Small intestine (tissue), 7 donors: ENCODE measurements at regions not wholly inside any gene's neighbourhood (a gene's known extent, or its start where the extent isn't known, plus 50 kb on each side); places are given as distances from the start of the nearest gene placed in this dataset.

Source experiments
- DNase-seq, 2 donors: peaks; one replicate each; pipeline versions ENCODE4 v3.0.0 to v3.0.0-alpha.2; 2013
- FAIRE-seq: peaks from 2 replicates; lab custom pipeline; 2012; peaks lifted over from hg19 to GRCh38; lab: Jason Lieb, UNC
- H3K27ac ChIP-seq, 3 donors: one replicate each; pipeline ENCODE4 v1.5.1; 2013; ENCODE audit warnings: low read length in 2 of 3, mild to moderate bottlenecking in 2 of 3, control low read depth in 1 of 3, inconsistent platforms in 1 of 3, low read depth in 1 of 3, moderate library complexity in 1 of 3
- H3K27me3 ChIP-seq, 3 donors: one replicate each; pipeline ENCODE4 v1.6.1; 2013; ENCODE audit warnings: low read length in 3 of 3, inconsistent platforms in 1 of 3; ENCODE audit not compliant: control insufficient read depth in 3 of 3, insufficient read depth in 3 of 3
- H3K36me3 ChIP-seq, 3 donors: one replicate each; pipeline ENCODE4 v1.6.1; 2013; ENCODE audit warnings: low read length in 3 of 3, inconsistent platforms in 1 of 3, low read depth in 1 of 3, mild to moderate bottlenecking in 1 of 3, moderate library complexity in 1 of 3; ENCODE audit not compliant: control insufficient read depth in 3 of 3, insufficient read depth in 2 of 3
- H3K4me1 ChIP-seq, 3 donors: one replicate each; pipeline ENCODE4 v1.6.1; 2013; ENCODE audit warnings: low read length in 2 of 3, inconsistent platforms in 1 of 3, low read depth in 1 of 3, mild to moderate bottlenecking in 1 of 3, moderate library complexity in 1 of 3; ENCODE audit not compliant: control insufficient read depth in 3 of 3, insufficient read depth in 2 of 3
- H3K4me3 ChIP-seq, 3 donors: one replicate each; pipeline ENCODE4 v1.5.1; 2013; ENCODE audit warnings: low read length in 3 of 3, control low read depth in 1 of 3, inconsistent platforms in 1 of 3, low read depth in 1 of 3, mild to moderate bottlenecking in 1 of 3, moderate library complexity in 1 of 3
- H3K9me3 ChIP-seq, 2 donors: one replicate each; pipeline ENCODE4 v1.6.1; 2013; ENCODE audit warnings: low read depth in 1 of 2, low read length in 1 of 2; ENCODE audit not compliant: control insufficient read depth in 2 of 2, insufficient read depth in 1 of 2
- WGBS, 3 donors: extraction: QIAGEN DNeasy Blood & Tissue Kit; methylation state at CpG; one replicate each; pipeline ENCODE4 v1.1.7; 2013; 5-methylcytosine and 5-hydroxymethylcytosine counted together
- donor health status: healthy with polysubstance abuse.
- donor health status: control.
- donor health status: control.
- donor health status: Bipolar disorder and iron deficiency.
- donor health status: healthy.

GRCh38 chr4:10949039-10949733 is 264.6 kb upstream of the CLNK start:
- Histone ChIP-seq H3K27me3 (no peaks in the 10 kb centered on the region), H3K4me1 (no peaks in the 10 kb centered on the region), H3K36me3 (no peaks in the 10 kb centered on the region), H3K4me3 (no peak overlapping the region), H3K27ac (no peak overlapping the region), H3K9me3 (peaks cover 0 to 2% of the 10 kb centered on the region in 2 donors)
- no peak for FAIRE-seq
- DNase-seq = no peak
- 79 to 83% (median 80%) methylated on average over 6 of the region's 6 CpGs for WGBS, 3 donors

GRCh38 chr4:10947898-10948297 is 263.3 kb upstream of the CLNK start:
- Histone ChIP-seq H3K36me3 (no peaks in the 10 kb centered on the region), H3K9me3 (peaks cover 0 to 2% of the 10 kb centered on the region in 2 donors), H3K4me1 (no peaks in the 10 kb centered on the region), H3K4me3 (no peak overlapping the region), H3K27ac (no peak overlapping the region), H3K27me3 (no peaks in the 10 kb centered on the region)
- WGBS, 3 donors = 68 to 92% (median 77%) methylated on average over 4 of the region's 4 CpGs
- DNase-seq (no peak), FAIRE-seq (no peak)

GRCh38 chr4:10944321-10944720 is 259.8 kb upstream of the CLNK start:
- Histone ChIP-seq H3K27me3 (no peaks in the 10 kb centered on the region), H3K27ac (no peak overlapping the region), H3K9me3 (peaks cover 0 to 9% of the 10 kb centered on the region in 2 donors), H3K36me3 (no peaks in the 10 kb centered on the region), H3K4me1 (no peaks in the 10 kb centered on the region), H3K4me3 (no peak overlapping the region)
- DNase-seq (no peak), FAIRE-seq (no peak)
- 21 to 59% (median 25%) methylated on average over 1 of the region's 1 CpG for WGBS, 3 donors

DNA sequence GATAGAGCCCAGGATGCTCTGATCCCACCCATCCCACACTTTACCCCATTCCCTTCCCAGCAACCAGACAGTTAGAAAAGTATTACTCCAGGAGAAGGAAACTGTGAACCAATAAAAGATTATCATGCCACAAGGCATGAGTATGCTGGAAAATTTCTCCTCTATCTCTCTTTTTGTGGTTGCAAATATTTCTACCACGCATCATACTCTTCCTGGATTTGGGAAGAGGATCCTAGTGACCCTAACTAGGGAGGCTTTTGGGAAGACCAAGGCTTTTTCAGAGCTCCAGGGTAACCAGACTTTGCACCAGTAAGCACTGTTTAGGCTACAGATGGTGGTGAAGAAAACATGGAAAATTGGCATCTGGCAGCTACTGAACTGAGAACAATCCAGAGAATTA is 257.6 kb upstream of the CLNK start:
- Histone ChIP-seq H3K27ac (no peak overlapping the region), H3K36me3 (no peaks in the 10 kb centered on the region), H3K27me3 (no peaks in the 10 kb centered on the region), H3K4me3 (no peak overlapping the region), H3K9me3 (peaks cover 0 to 7% of the 10 kb centered on the region in 2 donors), H3K4me1 (no peaks in the 10 kb centered on the region)
- FAIRE-seq = no peak
- WGBS, 3 donors = 82 to 87% (median 85%) methylated on average over 1 of the region's 1 CpG
- DNase-seq = no peak

DNA sequence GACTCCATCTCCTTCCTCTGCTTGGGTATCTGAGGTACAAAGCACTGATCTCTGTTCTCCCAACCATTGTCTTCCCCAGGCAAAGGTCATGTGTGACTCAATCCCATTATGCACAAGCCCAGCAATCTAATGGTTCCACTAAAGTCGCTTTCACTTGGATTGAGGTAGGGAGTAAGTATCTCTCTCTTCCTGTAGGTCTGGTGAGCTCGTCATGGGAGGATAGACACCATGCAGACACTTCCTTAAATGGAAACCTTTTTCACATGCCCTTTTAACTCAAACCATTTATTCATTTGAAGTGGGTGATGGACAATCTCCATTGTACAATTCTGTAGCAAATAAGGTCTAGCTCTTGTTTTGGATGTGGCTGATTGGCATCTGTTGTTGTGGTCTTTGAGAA is 245.2 kb upstream of the CLNK start:
- DNase-seq = no peak
- no peak overlapping the region for H3K27ac ChIP-seq
- 72 to 81% (median 73%) methylated on average over 2 of the region's 2 CpGs for WGBS, 3 donors
- no peaks in the 10 kb centered on the region for H3K27me3 ChIP-seq
- no peak overlapping the region for H3K4me3 ChIP-seq
- H3K36me3 ChIP-seq = no peaks in the 10 kb centered on the region
- H3K9me3 ChIP-seq = no peaks in the 10 kb centered on the region
- no peaks in the 10 kb centered on the region for H3K4me1 ChIP-seq
- no peak for FAIRE-seq

DNA sequence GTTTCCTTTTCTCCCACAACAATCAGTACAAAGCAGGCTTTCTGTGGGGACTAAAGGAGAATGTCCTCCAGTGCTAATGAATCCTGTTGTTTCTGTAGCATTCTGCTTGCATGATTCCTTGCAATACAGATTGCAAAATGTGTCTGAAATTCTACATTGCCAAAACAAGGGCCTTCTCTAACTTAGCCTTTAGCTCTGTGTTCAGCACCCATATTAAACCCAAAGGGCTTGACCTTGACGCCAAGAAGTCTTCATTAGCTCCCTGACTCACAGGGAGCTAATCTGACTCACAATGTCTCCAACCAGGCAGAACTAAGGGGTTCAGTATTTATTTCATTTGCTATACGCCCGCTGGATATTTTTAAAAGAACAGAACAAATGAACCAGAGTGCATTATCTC is 241.4 kb upstream of the CLNK start:
- 86 to 91% (median 90%) methylated on average over 3 of the region's 3 CpGs for WGBS, 3 donors
- DNase-seq (no peak), FAIRE-seq (no peak)
- Histone ChIP-seq H3K36me3 (no peaks in the 10 kb centered on the region), H3K27ac (no peak overlapping the region), H3K4me1 (no peaks in the 10 kb centered on the region), H3K4me3 (no peak overlapping the region), H3K9me3 (no peaks in the 10 kb centered on the region), H3K27me3 (no peaks in the 10 kb centered on the region)

DNA sequence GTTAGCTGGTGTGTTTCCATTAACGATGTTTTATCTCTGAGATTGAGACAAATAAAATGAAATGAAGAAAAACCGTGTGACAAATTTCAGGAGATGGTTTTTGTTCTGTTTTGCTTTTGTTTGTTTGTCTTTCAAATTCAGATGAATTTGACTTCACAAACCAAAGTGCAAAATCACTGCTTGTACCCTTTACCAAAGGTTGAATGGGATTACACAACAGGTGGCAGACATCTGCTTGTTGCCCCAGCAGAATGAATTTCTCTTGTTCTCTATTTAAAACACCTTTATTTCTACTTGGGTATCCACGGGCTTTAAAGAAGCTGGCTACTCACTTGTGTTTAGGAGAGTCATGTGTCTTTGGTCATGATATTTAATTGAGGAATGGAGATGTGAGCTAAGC is 239.7 kb upstream of the CLNK start:
- no peaks in the 10 kb centered on the region for H3K9me3 ChIP-seq
- no peak for DNase-seq
- WGBS, 3 donors = 23 to 65% (median 33%) methylated on average over 3 of the region's 3 CpGs
- no peak for FAIRE-seq
- H3K4me1 ChIP-seq = no peaks in the 10 kb centered on the region
- H3K27me3 ChIP-seq = no peaks in the 10 kb centered on the region
- no peaks in the 10 kb centered on the region for H3K36me3 ChIP-seq
- no peak overlapping the region for H3K4me3 ChIP-seq
- H3K27ac ChIP-seq = no peak overlapping the region

DNA sequence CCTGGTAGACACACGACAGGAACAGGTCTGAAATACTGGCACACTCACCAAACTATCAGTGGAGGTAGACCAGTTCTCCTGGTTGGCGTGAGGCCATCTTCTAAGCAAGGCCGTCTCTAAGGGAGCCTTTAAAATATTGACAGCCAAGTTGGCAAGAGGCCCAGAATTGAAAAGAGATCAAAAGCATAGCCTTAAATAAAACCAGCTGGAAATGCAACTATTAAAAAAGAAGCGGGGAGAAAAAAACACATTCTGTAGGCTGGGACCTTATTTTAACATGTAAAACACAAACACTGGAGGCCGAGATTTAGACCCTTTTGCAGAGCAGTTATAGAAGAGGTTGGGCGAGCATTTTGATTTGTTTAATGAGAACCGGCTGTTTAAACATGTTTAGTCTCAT is 233.0 kb upstream of the CLNK start:
- DNase-seq = peak in 1 of 2 donors; percentile 83
- no peak for FAIRE-seq
- 11 to 36% (median 32%) methylated on average over 7 of the region's 7 CpGs for whole genome bisulfite sequencing, 3 donors
- Histone ChIP-seq H3K27ac (no peak overlapping the region), H3K4me3 (no peak overlapping the region), H3K36me3 (no peaks in the 10 kb centered on the region), H3K4me1 (no peaks in the 10 kb centered on the region), H3K9me3 (no peaks in the 10 kb centered on the region), H3K27me3 (no peaks in the 10 kb centered on the region)

DNA sequence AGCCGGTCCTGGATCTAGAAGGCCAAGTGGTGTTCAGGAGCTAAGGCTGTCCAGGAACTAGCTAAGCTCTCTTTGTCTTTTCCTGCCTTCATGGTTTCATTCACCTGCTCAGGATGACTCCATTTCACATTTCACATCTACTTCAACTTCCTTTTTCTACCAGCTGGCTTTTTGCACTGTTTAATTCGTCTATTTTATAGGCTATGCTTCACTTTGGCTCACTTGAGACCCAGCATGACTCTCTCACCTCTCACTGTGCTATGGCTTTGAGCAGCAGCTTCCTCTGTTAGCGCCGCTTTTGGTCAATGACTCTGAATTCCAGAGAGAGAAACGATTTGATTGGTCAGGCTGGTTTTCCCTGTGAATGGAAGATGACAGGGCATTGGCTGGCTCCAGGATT is 213.5 kb upstream of the CLNK start:
- no peak for FAIRE-seq
- Histone ChIP-seq H3K36me3 (no peaks in the 10 kb centered on the region), H3K9me3 (no peaks in the 10 kb centered on the region), H3K27me3 (no peaks in the 10 kb centered on the region), H3K4me3 (no peak overlapping the region), H3K27ac (no peak overlapping the region), H3K4me1 (no peaks in the 10 kb centered on the region)
- WGBS, 3 donors = 86 to 87% (median 86%) methylated on average over 5 of the region's 5 CpGs
- no peak for DNase-seq
